ENCODE measurements at regions not wholly inside any gene's neighbourhood (a gene's known extent, or its start where the extent isn't known, plus 50 kb on each side); places are given as distances from the start of the nearest gene placed in this dataset.

DNA sequence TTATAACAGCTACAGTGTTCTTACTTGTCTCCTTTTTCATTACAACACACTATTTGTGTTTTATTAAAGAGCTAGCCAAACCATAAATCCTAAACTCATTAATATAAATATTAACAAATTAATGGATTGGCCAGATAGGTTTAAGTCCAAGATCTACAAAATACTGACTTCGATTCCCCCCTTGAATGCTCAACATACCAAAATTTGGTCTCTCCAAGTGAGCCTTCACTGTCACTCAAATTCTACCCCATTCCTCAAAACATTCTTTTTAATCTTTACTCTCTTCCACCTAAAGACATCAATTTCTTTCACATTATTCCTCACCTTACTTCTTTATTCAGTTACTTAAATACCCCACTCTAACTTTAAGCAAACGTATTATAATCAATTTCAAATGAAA is 281.5 kb downstream of the ICOS start (continued):
- TF ChIP-seq RXRA (CRISPR knock-in tag; IDR thresholded peaks at IDR 0.05) (no peak), ZBTB2 (CRISPR knock-in tag; IDR thresholded peaks at IDR 0.05; ENCODE audit: low read depth) (no peak), KLF6 (CRISPR knock-in tag; IDR thresholded peaks at IDR 0.05) (no peak)

DNA sequence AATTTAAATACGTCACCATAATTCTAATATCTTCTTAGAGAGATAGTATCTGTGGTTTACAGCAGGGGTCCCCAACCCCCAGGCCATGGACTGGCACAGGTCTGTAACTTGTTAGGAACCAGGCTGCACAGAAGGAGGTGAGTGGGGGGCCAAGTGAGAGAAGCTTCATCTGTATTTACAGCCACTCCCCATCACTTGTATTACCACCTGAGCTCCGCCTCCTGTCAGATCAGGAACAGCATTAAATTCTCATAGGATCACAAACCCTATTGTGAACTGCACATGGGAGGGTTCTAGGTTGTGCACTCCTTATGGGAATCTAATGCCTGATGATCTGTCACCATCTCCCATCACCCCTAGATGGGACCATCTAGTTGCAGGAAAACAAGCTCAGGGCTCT is 282.6 kb downstream of the ICOS start:
- no peak for DNase-seq (ENCODE audit: low spot score)
- no peaks in the 10 kb centered on the region for H3K36me3 ChIP-seq (replicated peaks in 1 of 2; ENCODE audit: control insufficient read depth in 1 of 2, insufficient read depth in 2 of 2, low read length in 2 of 2)
- H3K9me3 ChIP-seq (ENCODE audit: low read length): no peaks in the 10 kb centered on the region
- H3K27ac ChIP-seq (ENCODE audit: extremely low read length, insufficient read depth, low read length): no peak overlapping the region
- H4K20me1 ChIP-seq (ENCODE audit: insufficient read depth, low read length): no peaks in the 10 kb centered on the region
- in situ Hi-C loops (cut with HindIII; ENCODE audit: extremely low pct_ligation_motif_present, low pct_unique_long_range_greater_than_20kb) (no loop called here), intact Hi-C loops (cut with micrococcal nuclease; ENCODE audit: unreplicated experiment) (no loop called here)
- no TSS peak for BruUV-seq (replicated peaks)
- H3K4me1 ChIP-seq (ENCODE audit: insufficient read depth, low read length): no peaks in the 10 kb centered on the region
- no peak for ATAC-seq
- POLR2A ChIA-PET: no interaction called here
- no peak overlapping the region for H3K9ac ChIP-seq (ENCODE audit: insufficient read depth, low read depth, low read length)
- CTCF ChIA-PET (ENCODE audit: low intra/inter-chr PET ratio, low total read pairs): no interaction called here
- H3K79me2 ChIP-seq (ENCODE audit: insufficient read depth, low read length): no peaks in the 10 kb centered on the region
- no peak overlapping the region for H3K4me3 ChIP-seq (replicated peaks in 1 of 3; ENCODE audit: insufficient read depth in 1 of 3, low read depth in 2 of 3, low read length in 3 of 3)
- no peaks in the 10 kb centered on the region; a peak in 2 of 5 replicates for H3K27me3 ChIP-seq (ENCODE audit: control insufficient read depth in 1 of 2, insufficient read depth in 2 of 2, low read length in 2 of 2)
- no peak overlapping the region for H3K4me2 ChIP-seq (ENCODE audit: low read depth, low read length)
- H2AFZ ChIP-seq (ENCODE audit: low read length): no peak overlapping the region
- WGBS (ENCODE audit: low lambda C conversion rate): 5% methylated on average over 2 of the region's 2 CpGs
- no peak for FAIRE-seq
- TF ChIP-seq ASH2L (IDR thresholded peaks at IDR 0.05; ENCODE audit: insufficient read length, low read depth, low read length) (no peak), SOX13 (IDR thresholded peaks at IDR 0.05) (no peak), SOX13 (CRISPR knock-in tag; conservative IDR thresholded peaks at IDR 0.05 in 1 of 2, IDR thresholded peaks at IDR 0.05 in 1 of 2) (no peak), MAX (IDR thresholded peaks at IDR 0.05) (no peak), NFATC3 (CRISPR knock-in tag; IDR thresholded peaks at IDR 0.05) (no peak), DZIP1 (CRISPR knock-in tag; IDR thresholded peaks at IDR 0.05) (no peak), BCL3 (CRISPR knock-in tag; IDR thresholded peaks at IDR 0.05) (no peak), ZFAT (CRISPR knock-in tag; conservative IDR thresholded peaks at IDR 0.05) (no peak), ZNF331 (CRISPR knock-in tag; IDR thresholded peaks at IDR 0.05) (no peak), HDAC1 (CRISPR knock-in tag; IDR thresholded peaks at IDR 0.05) (no peak), KDM5B (CRISPR knock-in tag; IDR thresholded peaks at IDR 0.05; ENCODE audit: borderline replicate concordance) (no peak), ARNTL (CRISPR knock-in tag; IDR thresholded peaks at IDR 0.05) (no peak), ZNF772 (CRISPR knock-in tag; IDR thresholded peaks at IDR 0.05) (no peak), MEIS1 (CRISPR knock-in tag; IDR thresholded peaks at IDR 0.05; ENCODE audit: borderline replicate concordance) (no peak)
- TF ChIP-seq, protein P1, sequence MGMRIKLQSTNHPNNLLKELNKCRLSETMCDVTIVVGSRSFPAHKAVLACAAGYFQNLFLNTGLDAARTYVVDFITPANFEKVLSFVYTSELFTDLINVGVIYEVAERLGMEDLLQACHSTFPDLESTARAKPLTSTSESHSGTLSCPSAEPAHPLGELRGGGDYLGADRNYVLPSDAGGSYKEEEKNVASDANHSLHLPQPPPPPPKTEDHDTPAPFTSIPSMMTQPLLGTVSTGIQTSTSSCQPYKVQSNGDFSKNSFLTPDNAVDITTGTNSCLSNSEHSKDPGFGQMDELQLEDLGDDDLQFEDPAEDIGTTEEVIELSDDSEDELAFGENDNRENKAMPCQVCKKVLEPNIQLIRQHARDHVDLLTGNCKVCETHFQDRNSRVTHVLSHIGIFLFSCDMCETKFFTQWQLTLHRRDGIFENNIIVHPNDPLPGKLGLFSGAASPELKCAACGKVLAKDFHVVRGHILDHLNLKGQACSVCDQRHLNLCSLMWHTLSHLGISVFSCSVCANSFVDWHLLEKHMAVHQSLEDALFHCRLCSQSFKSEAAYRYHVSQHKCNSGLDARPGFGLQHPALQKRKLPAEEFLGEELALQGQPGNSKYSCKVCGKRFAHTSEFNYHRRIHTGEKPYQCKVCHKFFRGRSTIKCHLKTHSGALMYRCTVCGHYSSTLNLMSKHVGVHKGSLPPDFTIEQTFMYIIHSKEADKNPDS (CRISPR knock-in tag; IDR thresholded peaks at IDR 0.05): no peak
